SK-N-SH (cell line): ENCODE measurements at regions not wholly inside any gene's neighbourhood (a gene's known extent, or its start where the extent isn't known, plus 50 kb on each side); places are given as distances from the start of the nearest gene placed in this dataset.

ENCODE experiments used
- CTCF ChIA-PET: fragments of 300-600, 350-600 bp; formaldehyde crosslinking; extraction: SDS; loops from one replicate; lab custom pipeline; 2021; lab: Yijun Ruan, JAX
- POLR2A ChIA-PET: fragments of 350-600 bp; sonication (Branson Sonifier 250); formaldehyde crosslinking; extraction: SDS; loops from one replicate; lab custom pipeline; 2020; ENCODE audit warnings: antibody characterized with exemption, inconsistent platforms; lab: Yijun Ruan, JAX
- DNase-seq: peaks from one replicate; pipeline ENCODE4 v3.0.0; 2012
- H2AFZ ChIP-seq: fragments of 200-600 bp; sonication (generic); 2 replicates; pipeline ENCODE4 v1.8.1; 2016; ENCODE audit warnings: antibody characterized with exemption, mild to moderate bottlenecking, low read depth
- H3F3A ChIP-seq: fragments of 200-600 bp; sonication (generic); replicated peaks from 2 replicates; pipeline ENCODE3; 2016; ENCODE audit warnings: antibody characterized with exemption, mild to moderate bottlenecking; ENCODE audit not compliant: insufficient read depth
- H3K27ac ChIP-seq, 2 experiments: fragments of 200-500 bp in 1 of 2; fragments of 200-600 bp in 1 of 2; sonication (Bioruptor generic) in 1 of 2; sonication (generic), shearing (Covaris generic) in 1 of 2; 2 replicates each; pipeline versions ENCODE4 v1.5.1 to v1.6.1; 2014 to 2016; ENCODE audit warnings: low read depth in 2 of 2, inconsistent platforms in 1 of 2, low read length in 1 of 2, mild to moderate bottlenecking in 1 of 2, mixed read lengths in 1 of 2
- H3K27me3 ChIP-seq: fragments of 200-600 bp; sonication (generic), shearing (Covaris generic); 2 replicates; pipeline ENCODE4 v1.6.1; 2016; ENCODE audit warnings: mixed run types; ENCODE audit not compliant: insufficient read depth
- H3K36me3 ChIP-seq, 2 experiments: fragments of 200-500 bp in 1 of 2; fragments of 200-600 bp in 1 of 2; sonication (Bioruptor generic) in 1 of 2; sonication (generic) in 1 of 2; replicated peaks in 1 of 2; 2 replicates each; pipeline versions ENCODE3 to v1.5.1; 2014 to 2016; ENCODE audit warnings: low read length in 1 of 2, mild to moderate bottlenecking in 1 of 2; ENCODE audit not compliant: insufficient read depth in 2 of 2, control insufficient read depth in 1 of 2
- H3K4me1 ChIP-seq, 2 experiments: fragments of 200-500 bp in 1 of 2; fragments of 200-600 bp in 1 of 2; sonication (Bioruptor generic) in 1 of 2; sonication (generic), shearing (Covaris generic) in 1 of 2; 2 replicates each; pipeline versions ENCODE4 v1.5.1 to v1.6.1; 2014 to 2016; ENCODE audit warnings: low read depth in 1 of 2, low read length in 1 of 2, mixed run types in 1 of 2; ENCODE audit not compliant: insufficient read depth in 2 of 2, control insufficient read depth in 1 of 2
- H3K4me2 ChIP-seq: fragments of 200-600 bp; sonication (generic), shearing (Covaris generic); 2 replicates; pipeline ENCODE4 v1.6.1; 2017; ENCODE audit warnings: mixed run types
- H3K4me3 ChIP-seq, 2 experiments: fragments of 200-500 bp in 1 of 2; fragments of 200-600 bp in 1 of 2; sonication (Bioruptor generic) in 1 of 2; sonication (generic), shearing (Covaris generic) in 1 of 2; 2 replicates each; pipeline versions ENCODE4 v1.5.1 to v1.8.1; 2014 to 2016; ENCODE audit warnings: low read depth in 2 of 2, inconsistent platforms in 1 of 2, low read length in 1 of 2, mild to moderate bottlenecking in 1 of 2, mixed read lengths in 1 of 2, moderate library complexity in 1 of 2
- H3K79me2 ChIP-seq: fragments of 200-600 bp; sonication (generic); 2 replicates; pipeline ENCODE4 v1.8.1; 2017; ENCODE audit warnings: mild to moderate bottlenecking; ENCODE audit not compliant: insufficient read depth
- H3K9ac ChIP-seq: fragments of 200-600 bp; sonication (generic); 2 replicates; pipeline ENCODE4 v1.6.1; 2017; ENCODE audit warnings: mixed run types
- H3K9me2 ChIP-seq: fragments of 200-600 bp; sonication (generic); 2 replicates; pipeline ENCODE4 v1.6.1; 2017; ENCODE audit warnings: mixed run types
- H3K9me3 ChIP-seq: fragments of 200-600 bp; sonication (generic); 2 replicates; pipeline ENCODE4 v1.6.1; 2017; ENCODE audit warnings: mixed run types, mild to moderate bottlenecking, moderate library complexity
- H4K20me1 ChIP-seq: fragments of 200-600 bp; sonication (generic); 2 replicates; pipeline ENCODE4 v1.6.1; 2017; ENCODE audit warnings: mild to moderate bottlenecking, mixed run types; ENCODE audit not compliant: insufficient read depth
- CHD2 ChIP-seq: fragments of 150-350 bp; IDR thresholded peaks from 2 replicates; pipeline ENCODE4 v1.6.1; 2018; ENCODE audit warnings: low read length; ENCODE audit not compliant: partially characterized antibody
- CTCF ChIP-seq: fragments of 200-600 bp; sonication (generic); IDR thresholded peaks from 2 replicates; pipeline ENCODE4 v1.6.1; 2017; ENCODE audit warnings: antibody characterized with exemption, mild to moderate bottlenecking, moderate library complexity
- ELF1 ChIP-seq: IDR thresholded peaks from 2 replicates; pipeline ENCODE4 v1.4.0; 2012
- EP300 ChIP-seq, 2 experiments: IDR thresholded peaks; 2 replicates each; pipeline versions ENCODE4 v1.4.0 to v1.6.1; 2012; ENCODE audit warnings: borderline replicate concordance in 1 of 2, low read depth in 1 of 2, low read length in 1 of 2
- EZH2phosphoT487 ChIP-seq: fragments of 200-600 bp; sonication (generic); IDR thresholded peaks from 2 replicates; pipeline ENCODE4 v1.6.1; 2017; ENCODE audit warnings: low read depth, mixed run types, mild to moderate bottlenecking, antibody characterized with exemption, moderate library complexity, borderline replicate concordance
- FOXM1 ChIP-seq: IDR thresholded peaks from 2 replicates; pipeline ENCODE4 v1.4.0; 2012; ENCODE audit warnings: low read depth, mild to moderate bottlenecking
- GATA2 ChIP-seq: sonication (generic); formaldehyde crosslinking; IDR thresholded peaks from 2 replicates; pipeline ENCODE4 v1.5.0; 2020; ENCODE audit warnings: mild to moderate bottlenecking, missing genetic modification reagents
- MAX ChIP-seq: IDR thresholded peaks from 2 replicates; pipeline ENCODE4 v1.4.0; 2012; ENCODE audit warnings: low read depth
- MEF2A ChIP-seq: IDR thresholded peaks from 2 replicates; pipeline ENCODE4 v1.4.0; 2012; ENCODE audit warnings: low read depth, borderline replicate concordance
- MXI1 ChIP-seq: IDR thresholded peaks from 2 replicates; pipeline ENCODE4 v1.6.1; 2012; ENCODE audit warnings: mild to moderate bottlenecking, low read depth, low read length, improper control_type of control experiment
- NFIC ChIP-seq: IDR thresholded peaks from 2 replicates; pipeline ENCODE4 v1.4.0; 2012; ENCODE audit warnings: borderline replicate concordance
- NRF1 ChIP-seq: IDR thresholded peaks from 2 replicates; pipeline ENCODE4 v1.6.1; 2012; ENCODE audit warnings: low read depth, mild to moderate bottlenecking, low read length
- POLR2AphosphoS5 ChIP-seq: IDR thresholded peaks from 2 replicates; pipeline ENCODE4 v1.6.1; 2012; ENCODE audit warnings: low read depth, low read length
- RAD21 ChIP-seq: IDR thresholded peaks from 2 replicates; pipeline ENCODE4 v1.6.1; 2012; ENCODE audit warnings: mild to moderate bottlenecking, low read length
- REST ChIP-seq: IDR thresholded peaks from 2 replicates; pipeline ENCODE4 v1.6.1; 2012; ENCODE audit warnings: mild to moderate bottlenecking, low read depth, low read length, moderate library complexity
- SMC3 ChIP-seq: IDR thresholded peaks from 2 replicates; pipeline ENCODE4 v1.6.1; 2012; ENCODE audit warnings: low read depth, low read length, improper control_type of control experiment
- TAF1 ChIP-seq: IDR thresholded peaks from 2 replicates; pipeline ENCODE4 v1.6.1; 2012; ENCODE audit warnings: low read depth, mild to moderate bottlenecking, low read length, moderate library complexity, borderline replicate concordance
- TEAD4 ChIP-seq: IDR thresholded peaks from 2 replicates; pipeline ENCODE4 v1.4.0; 2012; ENCODE audit warnings: mild to moderate bottlenecking, borderline replicate concordance; ENCODE audit not compliant: insufficient read depth
- USF1 ChIP-seq: IDR thresholded peaks from 2 replicates; pipeline ENCODE4 v1.4.0; 2012; ENCODE audit warnings: low read depth, borderline replicate concordance
- YY1 ChIP-seq: IDR thresholded peaks from 2 replicates; pipeline ENCODE4 v1.4.0; 2012; ENCODE audit warnings: low read depth, mild to moderate bottlenecking
- ZBTB33 ChIP-seq: IDR thresholded peaks from 2 replicates; pipeline ENCODE4 v1.4.0; 2012; ENCODE audit warnings: low read depth, borderline replicate concordance
- WGBS: methylation state at CpG from one replicate; pipeline ENCODE4 v1.1.6; 2017; ENCODE audit warnings: low lambda C conversion rate; 5-methylcytosine and 5-hydroxymethylcytosine counted together

GRCh38 chr2:45105050-45105582, 95.9 kb upstream of the SIX2 start:
- Histone ChIP-seq H3K79me2 (no peaks in the 10 kb centered on the region), H3K9me2 (no peaks in the 10 kb centered on the region), H3K27ac (no peak overlapping the region), H3F3A (no peaks in the 10 kb centered on the region), H3K9ac (no peak overlapping the region), H3K36me3 (no peaks in the 10 kb centered on the region), H3K4me1 (no peaks in the 10 kb centered on the region), H3K4me2 (no peak overlapping the region), H3K4me3 (no peak overlapping the region), H3K27me3 (no peaks in the 10 kb centered on the region), H3K9me3 (no peaks in the 10 kb centered on the region), H2AFZ (no peak overlapping the region), H4K20me1 (no peaks in the 10 kb centered on the region)
- WGBS: 74% methylated on average over 1 of the region's 1 CpG
- no peak for TF ChIP-seq REST
- TF ChIP-seq TAF1: no peak
- TF ChIP-seq YY1: no peak
- no peak for TF ChIP-seq ELF1
- no peak for TF ChIP-seq TEAD4
- no peak for TF ChIP-seq GATA2
- no peak for TF ChIP-seq CHD2
- TF ChIP-seq NFIC: no peak
- ChIA-PET POLR2A (no interaction called here), CTCF (interaction anchor here (0.9 to 1.1 kb wide), 3 partner anchors 9 to 390 kb away, joined by 3 to 4 read pairs (median 4); no protein-coding TSS in a partner anchor)
- no peak for DNase-seq

GRCh38 chr2:45104429-45104828, 95.2 kb upstream of the SIX2 start:
- no peaks in the 10 kb centered on the region for H3K27me3 ChIP-seq
- no peak overlapping the region for H3K9ac ChIP-seq
- ChIA-PET CTCF (interaction anchor here (0.9 to 1.1 kb wide), 2 partner anchors 9 to 391 kb away, joined by 3 to 4 read pairs; no protein-coding TSS in a partner anchor), POLR2A (no interaction called here)
- no peaks in the 10 kb centered on the region for H4K20me1 ChIP-seq
- H2AFZ ChIP-seq: no peak overlapping the region
- no peaks in the 10 kb centered on the region for H3K9me3 ChIP-seq
- no peaks in the 10 kb centered on the region for H3K4me1 ChIP-seq
- H3F3A ChIP-seq: no peaks in the 10 kb centered on the region
- H3K4me2 ChIP-seq: no peak overlapping the region
- DNase-seq: no peak
- H3K27ac ChIP-seq: no peak overlapping the region
- H3K36me3 ChIP-seq: no peaks in the 10 kb centered on the region
- 63% methylated on average over 3 of the region's 3 CpGs for WGBS
- no peaks in the 10 kb centered on the region for H3K79me2 ChIP-seq
- H3K4me3 ChIP-seq: no peak overlapping the region
- H3K9me2 ChIP-seq: no peaks in the 10 kb centered on the region
- TF ChIP-seq EZH2phosphoT487 (no peak), RAD21 (no peak), FOXM1 (no peak), ZBTB33 (no peak), NRF1 (no peak), MEF2A (no peak), SMC3 (no peak), USF1 (no peak), YY1 (no peak), CTCF (no peak), MAX (no peak), POLR2AphosphoS5 (no peak), ELF1 (no peak), MXI1 (no peak), EP300 (IDR thresholded peaks at IDR 0.05; ENCODE audit: borderline replicate concordance in 1 of 2, low read depth in 1 of 2, low read length in 1 of 2) (no peak)
